Fibroblast of the aortic adventitia (primary cell): ENCODE measurements at regions not wholly inside any gene's neighbourhood (a gene's known extent, or its start where the extent isn't known, plus 50 kb on each side); places are given as distances from the start of the nearest gene placed in this dataset.

Experiments
- DNase-seq: peaks from one replicate; pipeline ENCODE4 v3.0.0-alpha.2; 2010; ENCODE audit warnings: low read depth
- H3K4me3 ChIP-seq: 2 replicates; pipeline ENCODE4 v1.5.1; 2011; ENCODE audit warnings: low read depth, mild to moderate bottlenecking, control low read depth, low read length, moderate library complexity
- TF ChIP-seq, protein P1 (sequence below): IDR thresholded peaks from 2 replicates; pipeline ENCODE4 v1.5.1; 2011; ENCODE audit warnings: mild to moderate bottlenecking, low read length, control low read depth, inconsistent platforms; ENCODE audit not compliant: insufficient read depth

GRCh38 chr20:60727425-60727824, 524.6 kb upstream of the CDH4 start:
- H3K4me3 ChIP-seq = no peak overlapping the region
- TF ChIP-seq, protein P1, sequence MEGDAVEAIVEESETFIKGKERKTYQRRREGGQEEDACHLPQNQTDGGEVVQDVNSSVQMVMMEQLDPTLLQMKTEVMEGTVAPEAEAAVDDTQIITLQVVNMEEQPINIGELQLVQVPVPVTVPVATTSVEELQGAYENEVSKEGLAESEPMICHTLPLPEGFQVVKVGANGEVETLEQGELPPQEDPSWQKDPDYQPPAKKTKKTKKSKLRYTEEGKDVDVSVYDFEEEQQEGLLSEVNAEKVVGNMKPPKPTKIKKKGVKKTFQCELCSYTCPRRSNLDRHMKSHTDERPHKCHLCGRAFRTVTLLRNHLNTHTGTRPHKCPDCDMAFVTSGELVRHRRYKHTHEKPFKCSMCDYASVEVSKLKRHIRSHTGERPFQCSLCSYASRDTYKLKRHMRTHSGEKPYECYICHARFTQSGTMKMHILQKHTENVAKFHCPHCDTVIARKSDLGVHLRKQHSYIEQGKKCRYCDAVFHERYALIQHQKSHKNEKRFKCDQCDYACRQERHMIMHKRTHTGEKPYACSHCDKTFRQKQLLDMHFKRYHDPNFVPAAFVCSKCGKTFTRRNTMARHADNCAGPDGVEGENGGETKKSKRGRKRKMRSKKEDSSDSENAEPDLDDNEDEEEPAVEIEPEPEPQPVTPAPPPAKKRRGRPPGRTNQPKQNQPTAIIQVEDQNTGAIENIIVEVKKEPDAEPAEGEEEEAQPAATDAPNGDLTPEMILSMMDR = no peak
- no peak for DNase-seq

DNA sequence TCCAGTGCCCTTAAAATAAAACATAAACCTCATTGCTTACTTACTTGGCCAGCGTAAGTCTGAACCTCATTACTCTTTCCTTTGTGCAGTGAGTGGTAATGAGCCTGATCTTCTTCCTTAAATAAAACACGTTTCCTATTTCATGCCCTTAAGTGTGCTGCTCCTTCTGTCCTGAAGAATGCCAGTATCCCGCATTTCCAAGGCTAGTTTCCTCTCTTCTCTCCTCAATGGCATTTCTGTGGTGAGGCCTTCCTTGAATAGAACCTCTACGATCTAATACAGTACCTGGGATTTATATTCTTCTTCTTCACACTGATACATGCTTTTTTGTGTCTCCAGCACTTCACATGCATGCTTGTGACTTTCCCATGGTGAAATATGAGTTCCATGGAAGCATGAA, 523.4 kb upstream of the CDH4 start:
- TF ChIP-seq, protein P1 = no peak
- no peak for DNase-seq
- H3K4me3 ChIP-seq = no peak overlapping the region

- TF ChIP-seq, protein P1 = no peak
- no peak overlapping the region for H3K4me3 ChIP-seq
- no peak for DNase-seq
Observed at GRCh38 chr20:60729135-60729900, 522.7 kb upstream of the CDH4 start.

DNA sequence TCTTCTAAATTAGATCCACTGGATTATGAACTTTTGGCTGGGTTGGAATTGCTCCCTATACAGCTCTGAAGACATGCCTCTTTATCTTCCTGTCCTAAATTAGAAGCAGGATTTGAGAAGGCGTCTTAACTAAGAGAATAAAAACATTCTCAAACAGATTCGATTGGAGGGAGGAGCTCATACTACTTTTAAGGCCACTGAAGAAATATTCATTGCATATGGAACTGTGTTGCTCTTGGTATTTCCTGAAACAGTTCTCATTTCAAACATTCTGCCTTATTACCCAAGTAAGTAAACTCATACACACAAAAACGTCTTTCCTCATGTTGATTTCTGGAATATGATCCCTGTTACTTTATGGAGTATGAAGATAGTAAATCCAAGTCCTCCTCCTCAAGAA, 519.7 kb upstream of the CDH4 start:
- no peak overlapping the region for H3K4me3 ChIP-seq
- TF ChIP-seq, protein P1 = no peak
- DNase-seq = no peak

DNA sequence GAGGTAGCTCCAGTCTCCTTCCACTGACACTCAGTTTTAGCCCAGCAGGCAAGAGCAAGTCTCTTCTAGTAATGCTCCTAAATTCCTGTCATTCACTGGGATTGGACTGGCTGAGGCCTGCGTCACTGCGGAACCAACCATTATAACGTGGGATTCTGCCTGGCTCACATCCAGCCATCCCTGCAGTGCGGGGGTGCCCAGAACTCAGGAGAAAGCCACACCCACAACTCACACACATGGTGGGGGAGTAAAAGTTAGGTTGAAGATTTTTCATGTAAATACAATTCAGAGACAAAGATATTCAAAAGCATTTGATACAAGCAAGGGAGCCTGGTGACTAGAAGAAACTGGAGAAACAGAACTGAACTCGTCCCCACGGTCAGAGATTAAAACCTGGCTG, 504.0 kb upstream of the CDH4 start:
- no peak overlapping the region for H3K4me3 ChIP-seq
- TF ChIP-seq, protein P1 = no peak
- DNase-seq = no peak

GRCh38 chr20:60749804-60750602, 502.1 kb upstream of the CDH4 start:
- no peak for DNase-seq
- TF ChIP-seq, protein P1 = no peak
- H3K4me3 ChIP-seq = no peak overlapping the region
